ENCODE measurements at regions not wholly inside any gene's neighbourhood (a gene's known extent, or its start where the extent isn't known, plus 50 kb on each side); places are given as distances from the start of the nearest gene placed in this dataset.
"Not testable (repeated sequence)": the region's sequence is repeated elsewhere in the genome, so short reads cannot be mapped to it uniquely, and the experiment has no call there.

- FAIRE-seq, result no peak
Measured at GRCh38 chr21:28150778-28151177, 841.9 kb downstream of the LTN1 start.

DNA sequence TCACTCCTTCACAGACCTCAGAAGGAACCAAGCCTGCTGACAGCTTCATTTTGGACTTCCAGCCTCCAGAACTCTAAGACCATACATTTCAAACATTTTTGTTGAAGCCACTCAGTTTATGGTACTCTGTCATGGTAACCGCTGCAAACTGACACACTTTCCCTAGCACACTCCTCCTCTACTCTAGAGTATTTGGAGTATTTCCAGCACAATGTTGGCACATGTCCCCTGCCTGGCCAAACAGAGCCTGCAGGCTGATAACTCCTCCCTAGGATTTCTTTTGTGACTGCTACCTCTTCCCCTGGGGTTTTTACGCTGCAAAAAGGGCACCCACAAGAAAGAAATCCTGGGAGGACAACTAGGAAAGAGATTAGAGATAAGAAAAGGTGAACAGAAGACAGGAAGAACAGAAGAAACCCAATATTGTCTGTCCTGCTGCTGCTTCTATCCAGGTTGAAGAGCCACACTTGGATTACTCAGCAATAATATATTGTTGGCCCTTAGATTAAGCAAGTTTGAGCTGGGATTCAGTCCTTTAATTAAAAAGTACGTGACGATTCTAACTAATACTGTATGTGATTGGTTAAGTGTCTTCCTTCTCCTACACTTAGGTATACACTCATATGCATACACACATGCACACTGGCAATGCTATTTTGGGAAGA lies 844.1 kb downstream of the LTN1 start:
- FAIRE-seq, result no peak

- no peak for FAIRE-seq
Measured at GRCh38 chr21:28144653-28145052, 848.0 kb downstream of the LTN1 start.

- FAIRE-seq, result peak; percentile 27
Measured at GRCh38 chr21:28144089-28144488, 848.6 kb downstream of the LTN1 start.

DNA sequence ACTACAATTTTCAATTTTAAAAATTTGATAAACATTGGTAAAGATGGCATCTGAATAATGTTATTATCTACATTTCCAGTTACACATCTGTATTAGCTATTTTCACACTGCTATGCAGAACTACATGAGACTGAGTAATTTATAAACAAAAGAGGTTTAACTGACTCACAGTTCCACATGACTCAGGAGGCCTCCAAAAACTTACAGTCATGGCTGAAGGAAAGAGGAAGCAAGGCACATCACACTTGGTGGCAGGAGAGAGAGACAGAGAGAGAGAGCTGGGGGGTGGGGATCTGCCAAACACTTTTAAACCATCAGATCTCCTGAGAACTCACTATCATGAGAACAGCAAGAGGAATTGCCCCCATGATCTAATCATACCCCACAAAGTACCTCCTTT lies 850.0 kb downstream of the LTN1 start:
- no peak for FAIRE-seq

DNA sequence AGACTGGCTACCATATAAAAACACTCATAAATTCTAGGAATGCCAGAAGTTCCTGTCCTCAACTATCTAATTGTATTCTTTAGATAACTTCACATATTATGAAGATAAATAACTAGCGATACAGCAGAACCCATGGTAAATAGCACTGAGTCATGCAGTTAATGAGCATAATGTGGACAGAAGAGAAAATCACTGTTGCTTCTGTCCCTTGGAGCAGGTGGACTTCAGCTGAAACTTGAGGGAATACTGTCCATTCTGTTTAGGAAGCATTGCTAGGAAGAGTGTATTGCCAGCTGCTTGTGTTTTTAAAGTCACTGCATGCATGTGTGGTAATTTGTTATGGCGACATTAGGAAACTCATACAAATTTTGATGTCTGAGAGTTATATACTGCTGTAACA lies 854.4 kb downstream of the LTN1 start:
- no peak for FAIRE-seq

DNA sequence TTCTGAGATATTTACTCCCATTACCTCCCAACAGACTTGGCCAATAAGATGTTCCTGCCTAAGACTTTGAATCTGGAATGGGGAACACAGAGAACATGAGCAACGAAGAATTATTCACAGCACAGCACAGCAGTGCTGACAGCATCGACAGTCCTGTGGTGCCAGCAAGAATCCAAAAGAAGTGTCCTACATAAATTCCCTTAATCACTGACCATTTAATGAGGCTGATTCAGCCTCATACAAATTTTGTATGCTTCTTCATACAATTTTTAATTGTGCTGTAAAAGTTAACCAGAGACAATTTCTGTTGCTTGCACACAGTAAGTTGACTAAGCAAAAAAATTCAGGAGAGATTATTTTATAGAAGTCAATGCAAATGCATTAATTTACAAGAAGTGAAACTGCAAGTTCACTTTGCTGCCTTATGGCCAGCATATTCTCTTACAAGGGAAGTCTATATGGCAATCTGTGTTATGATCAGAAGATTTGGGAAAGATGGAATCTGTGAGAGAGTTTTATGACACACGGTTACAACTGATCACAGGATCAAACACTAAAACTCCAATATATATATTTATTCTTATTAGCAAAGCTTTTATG lies 855.9 kb downstream of the LTN1 start:
- FAIRE-seq, result no peak

DNA sequence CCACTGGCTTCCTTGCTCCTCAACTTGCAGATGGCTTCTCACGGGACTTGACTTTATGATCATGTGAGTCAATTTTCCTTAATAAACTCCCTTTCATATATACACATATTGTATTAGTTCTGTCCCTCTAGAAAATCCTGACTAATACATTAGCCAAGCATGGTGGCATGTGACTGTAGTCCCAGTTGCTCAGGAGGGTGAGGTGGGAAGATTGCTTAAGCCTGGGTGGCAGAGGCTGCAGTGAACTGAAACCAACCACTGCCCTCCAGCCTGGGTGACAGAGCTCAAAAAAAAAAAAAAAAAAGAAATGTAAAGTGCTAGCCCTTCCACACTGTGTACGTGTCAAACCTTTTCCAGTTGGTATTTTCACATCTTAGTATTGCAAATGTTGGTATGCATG lies 857.0 kb downstream of the LTN1 start:
- no peak for FAIRE-seq

DNA sequence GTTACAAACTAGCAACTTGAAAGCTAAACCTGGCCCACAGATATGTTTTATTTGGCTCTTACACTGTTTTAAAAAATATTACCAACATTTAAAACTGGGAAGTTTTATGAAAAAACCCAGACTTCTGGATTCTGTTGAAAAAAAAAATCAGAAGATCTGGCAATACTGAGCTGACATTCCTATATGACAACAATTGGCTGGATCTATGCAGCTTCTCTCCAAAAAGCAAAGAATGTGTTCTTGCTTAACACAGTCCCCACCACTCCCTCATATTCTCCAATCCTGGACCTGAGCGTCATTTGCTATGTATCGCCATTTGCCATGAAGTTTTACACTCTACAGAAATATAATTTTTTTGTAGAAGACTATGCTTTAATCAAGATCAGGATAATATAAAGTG lies 859.6 kb downstream of the LTN1 start:
- FAIRE-seq, result no peak

GRCh38 chr21:28132713-28133112 lies 860.0 kb downstream of the LTN1 start:
- FAIRE-seq, result no peak

DNA sequence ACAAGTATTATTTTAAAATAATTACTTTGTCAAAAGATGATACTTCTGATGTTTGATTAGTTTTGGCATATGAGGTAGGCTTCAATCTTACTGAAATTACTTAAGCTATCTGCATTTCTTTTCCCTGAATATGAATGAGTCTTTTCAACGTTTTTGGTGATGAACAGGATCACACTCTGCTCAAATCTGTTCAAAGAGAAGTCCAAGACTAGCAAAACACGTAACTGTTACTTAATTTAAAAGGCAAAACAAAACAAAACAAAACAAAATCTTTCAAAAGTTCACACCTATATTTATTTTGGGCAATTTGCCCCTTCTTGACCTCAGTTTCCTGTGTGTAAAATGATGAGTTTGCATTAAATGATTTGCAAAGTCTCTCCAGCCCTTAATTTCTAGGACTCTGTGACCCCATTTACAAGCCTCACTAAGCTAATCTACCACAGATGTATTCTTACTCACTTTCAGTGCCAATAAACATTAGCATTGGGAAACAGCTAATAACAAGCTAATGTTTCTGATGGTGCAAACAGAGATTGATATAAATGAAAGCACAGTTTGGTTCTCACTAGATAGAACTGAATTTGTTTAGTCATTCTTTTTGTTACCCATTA lies 865.4 kb downstream of the LTN1 start:
- peak; percentile 83 for FAIRE-seq

DNA sequence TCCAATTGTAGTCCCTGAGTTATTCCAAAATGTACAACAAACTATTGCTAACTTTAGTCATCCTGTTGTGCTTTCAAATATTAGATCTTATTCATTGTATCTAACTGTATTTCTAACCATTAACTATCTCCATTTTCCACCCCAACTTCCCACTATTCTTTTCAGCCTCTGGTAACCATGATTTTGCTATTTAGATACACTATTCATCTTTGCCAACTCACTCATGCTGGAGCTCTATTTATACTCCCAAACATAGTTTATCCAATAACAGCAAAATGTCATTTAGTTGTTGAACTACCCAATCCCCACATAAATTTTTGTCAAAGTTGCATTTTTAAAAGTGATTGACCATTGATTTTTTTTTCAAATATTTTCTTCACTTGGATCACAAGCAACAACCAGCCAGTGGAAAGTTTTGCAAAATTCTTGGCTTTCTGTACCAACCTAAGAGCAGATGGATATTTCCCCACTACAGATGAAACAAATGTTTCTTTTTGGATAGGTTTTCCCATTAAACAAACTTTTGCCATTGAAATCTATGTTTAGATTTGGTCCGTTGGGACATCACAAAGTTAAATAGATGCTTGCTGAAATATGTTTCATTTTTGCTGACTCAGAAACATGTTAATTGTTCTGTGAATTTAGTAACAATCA lies 866.0 kb downstream of the LTN1 start:
- FAIRE-seq, result no peak

DNA sequence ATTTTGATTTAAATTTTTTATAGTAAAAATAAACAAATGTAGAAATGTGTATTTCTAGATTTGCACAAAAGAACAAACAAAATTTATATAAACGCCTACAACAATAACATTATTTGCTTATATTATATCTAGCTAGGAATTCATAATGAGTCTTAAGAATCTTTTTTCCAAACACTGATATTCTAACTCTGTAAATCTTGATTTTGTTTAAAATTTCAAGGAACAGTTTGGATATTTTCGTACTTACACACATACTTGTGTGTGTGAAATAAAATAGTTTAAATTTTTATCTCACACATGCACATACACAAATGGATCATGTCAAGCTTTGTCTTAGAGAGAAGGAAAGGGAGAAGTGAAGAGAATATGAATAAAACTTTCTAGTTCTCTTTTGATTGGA lies 868.1 kb downstream of the LTN1 start:
- FAIRE-seq, result peak; percentile 74

DNA sequence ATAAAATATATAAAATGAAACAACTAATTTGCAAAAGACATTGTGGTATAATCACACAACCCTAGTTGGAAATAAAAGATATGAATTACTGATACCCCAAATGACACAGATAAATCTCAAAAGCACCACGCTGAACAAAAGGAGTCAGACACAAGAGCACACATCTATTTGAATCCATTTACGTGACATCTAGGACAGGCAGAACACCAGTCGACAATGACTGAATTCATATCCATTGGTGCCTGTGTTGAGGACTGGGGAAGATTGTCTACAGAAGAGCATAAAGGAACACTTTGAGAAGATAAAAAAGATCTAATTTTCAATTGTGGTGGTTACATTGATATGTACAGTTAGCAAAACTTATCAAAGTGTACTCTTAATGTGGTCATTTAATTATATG lies 874.1 kb downstream of the LTN1 start:
- no peak for FAIRE-seq

GRCh38 chr21:28114986-28115385 lies 877.7 kb downstream of the LTN1 start:
- not testable (repeated sequence) for FAIRE-seq

GRCh38 chr21:28113718-28114117 lies 879.0 kb downstream of the LTN1 start:
- peak; percentile 53 for FAIRE-seq

- no peak for FAIRE-seq
Measured at GRCh38 chr21:28112511-28112910, 880.2 kb downstream of the LTN1 start.

DNA sequence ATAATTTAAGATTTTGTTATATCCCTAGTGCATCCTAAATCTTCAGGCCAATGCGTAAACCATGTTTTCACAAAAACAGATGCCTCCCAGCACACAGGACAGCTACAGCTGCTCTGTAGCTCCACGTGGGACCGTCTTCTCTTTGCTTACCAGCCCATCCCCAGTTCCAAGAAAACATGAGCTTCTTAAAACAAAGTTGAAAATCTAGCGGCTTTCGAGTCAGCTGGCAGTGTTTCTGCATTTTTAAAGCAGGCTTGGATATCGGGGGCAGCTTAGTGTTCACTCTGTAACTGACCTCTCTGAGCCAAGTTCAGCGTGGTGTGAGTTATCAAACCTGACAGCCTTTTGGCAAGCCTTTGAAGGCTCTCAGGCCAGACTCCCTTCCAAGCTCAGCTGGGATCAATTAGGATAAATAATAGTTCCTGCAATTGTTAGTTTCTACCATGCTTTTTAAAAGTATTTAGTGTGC lies 881.5 kb downstream of the LTN1 start:
- no peak for FAIRE-seq

DNA sequence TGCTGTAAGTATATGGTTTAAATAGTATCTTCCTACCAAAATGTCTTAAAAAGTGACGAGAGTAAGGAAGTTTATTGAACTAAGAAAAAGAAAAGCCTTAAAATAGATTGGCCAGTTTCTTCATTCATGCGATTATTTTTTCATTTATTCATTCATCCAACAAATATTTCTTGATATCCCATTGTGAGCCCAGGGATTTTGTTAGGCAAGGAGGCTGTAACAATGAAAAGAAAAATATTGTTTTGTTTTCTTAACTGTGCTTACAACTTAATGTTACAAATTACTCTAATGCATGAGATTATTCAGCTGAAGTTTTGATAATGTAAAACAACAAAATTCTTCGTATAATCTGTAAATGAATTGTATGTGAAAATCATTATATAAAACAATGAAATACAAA lies 882.0 kb downstream of the LTN1 start:
- no peak for FAIRE-seq

GRCh38 chr21:28110074-28110473 lies 882.6 kb downstream of the LTN1 start:
- no peak for FAIRE-seq

GRCh38 chr21:28106370-28106890 lies 886.2 kb downstream of the LTN1 start:
- no peak for FAIRE-seq

DNA sequence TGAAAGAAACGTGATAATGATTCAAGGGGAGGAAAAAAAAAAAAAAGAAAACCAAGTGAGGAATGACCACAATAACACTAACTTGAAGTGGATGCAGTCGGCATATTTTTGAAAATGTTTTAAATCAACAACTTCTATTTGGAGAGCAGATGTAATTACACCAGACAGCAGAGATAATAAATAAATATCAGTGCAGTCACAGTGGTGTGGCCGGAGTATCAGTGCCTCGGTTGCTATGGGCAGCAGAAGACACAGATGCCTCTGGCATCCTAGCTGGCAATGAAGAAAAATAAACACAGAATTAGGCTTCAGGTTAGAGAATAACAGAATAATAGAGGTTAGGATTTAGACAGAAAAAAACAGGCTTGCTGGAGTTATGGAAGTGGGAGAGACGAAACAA lies 888.3 kb downstream of the LTN1 start:
- FAIRE-seq, result peak; percentile 73

DNA sequence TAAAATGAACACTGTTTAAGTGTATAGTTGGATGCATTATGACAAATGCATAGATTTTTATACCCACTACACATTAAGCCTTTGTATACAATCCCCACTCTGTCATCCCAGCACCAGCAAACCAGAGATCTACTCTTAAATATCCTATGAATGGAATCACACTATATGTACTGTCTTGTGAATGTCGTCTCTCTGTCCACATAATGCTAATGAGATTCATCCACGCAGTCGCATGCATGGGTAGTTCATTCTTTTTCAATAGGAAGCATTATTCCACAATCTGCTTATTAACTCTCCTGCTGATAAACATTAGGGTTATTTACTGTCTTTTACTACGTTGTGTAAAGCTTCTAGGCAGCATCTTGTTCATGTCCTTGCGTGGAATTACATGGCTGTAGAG lies 892.3 kb downstream of the LTN1 start:
- FAIRE-seq, result no peak

All from islet of Langerhans (tissue), 1 donor.